ENCODE measurements at regions not wholly inside any gene's neighbourhood (a gene's known extent, or its start where the extent isn't known, plus 50 kb on each side); places are given as distances from the start of the nearest gene placed in this dataset.
A peak's percentile ranks its signal among the peaks of the same experiment; 100 is the strongest.
"Not testable (repeated sequence)": the region's sequence is repeated elsewhere in the genome, so short reads cannot be mapped to it uniquely, and the experiment has no call there.

GRCh38 chr11:69205743-69206612, 50.2 kb downstream of the SMIM38 start:
- H3K4me2 ChIP-seq = peak overlapping the region in 8 of 11 experiments; percentile 15 to 55 (median 40); a peak in 10 of 22 replicates
- H3K27ac ChIP-seq = peak overlapping the region in 3 of 11 experiments; percentile 26 to 39 (median 36); a peak in 3 of 22 replicates
- peaks cover 8 to 24% (median 18%) of the 10 kb centered on the region in 10 experiments; a peak in 19 of 20 replicates for H3K4me1 ChIP-seq
- H3K27me3 ChIP-seq = no peaks in the 10 kb centered on the region
- TF ChIP-seq Cebpa-rat (IDR thresholded peaks at IDR 0.05) = no peak
- no peak overlapping the region for H3K9ac ChIP-seq
- H3K36me3 ChIP-seq = no peaks in the 10 kb centered on the region
- H3K9me3 ChIP-seq (replicated peaks in 1 of 11) = peaks cover 0 to 17% (median 11%) of the 10 kb centered on the region in 11 experiments; a peak in 14 of 22 replicates
- 0 out of 22 replicates have a peak, but pooled peaks cover 0 to 3% (median 0%) of the 10 kb centered on the region in 11 experiments for H4K20me1 ChIP-seq
- no peak overlapping the region for H3K4me3 ChIP-seq

- not testable (repeated sequence) for H3K9ac ChIP-seq, H3K27ac ChIP-seq, H3K4me3 ChIP-seq, H4K20me1 ChIP-seq, H3K4me2 ChIP-seq, H3K36me3 ChIP-seq, H3K27me3 ChIP-seq
- Histone ChIP-seq H3K9me3 (replicated peaks in 1 of 11) (peaks cover 0 to 17% (median 11%) of the 10 kb centered on the region in 11 experiments; a peak in 14 of 22 replicates), H3K4me1 (peaks cover 8 to 24% (median 18%) of the 10 kb centered on the region in 10 experiments; a peak in 19 of 20 replicates)
Measured at GRCh38 chr11:69206613-69206965, 50.9 kb downstream of the SMIM38 start.

- no peak for TF ChIP-seq Cebpa-rat (IDR thresholded peaks at IDR 0.05)
- Histone ChIP-seq H3K4me2 (no peak overlapping the region), H3K4me1 (peaks cover 8 to 24% (median 18%) of the 10 kb centered on the region in 10 experiments; a peak in 19 of 20 replicates), H3K9ac (no peak overlapping the region), H4K20me1 (0 out of 22 replicates have a peak, but pooled peaks cover 0 to 3% (median 0%) of the 10 kb centered on the region in 11 experiments), H3K27me3 (0 out of 22 replicates have a peak, but pooled peaks cover 0 to 3% (median 0%) of the 10 kb centered on the region in 11 experiments), H3K4me3 (no peak overlapping the region), H3K27ac (no peak overlapping the region), H3K36me3 (no peaks in the 10 kb centered on the region), H3K9me3 (replicated peaks in 1 of 11) (peaks cover 0 to 17% (median 11%) of the 10 kb centered on the region in 11 experiments; a peak in 14 of 22 replicates)
Measured at GRCh38 chr11:69207165-69207889, 51.6 kb downstream of the SMIM38 start.

GRCh38 chr11:69208190-69209037, 52.7 kb downstream of the SMIM38 start:
- 0 out of 22 replicates have a peak, but pooled peaks cover 0 to 3% (median 0%) of the 10 kb centered on the region in 11 experiments for H4K20me1 ChIP-seq
- no peaks in the 10 kb centered on the region for H3K36me3 ChIP-seq
- H3K27ac ChIP-seq = no peak overlapping the region
- H3K4me1 ChIP-seq = peaks cover 8 to 27% (median 18%) of the 10 kb centered on the region in 10 experiments; a peak in 19 of 20 replicates
- peaks cover 0 to 17% (median 11%) of the 10 kb centered on the region in 11 experiments; a peak in 14 of 22 replicates for H3K9me3 ChIP-seq (replicated peaks in 1 of 11)
- H3K9ac ChIP-seq = no peak overlapping the region
- H3K4me3 ChIP-seq = no peak overlapping the region
- H3K27me3 ChIP-seq = 0 out of 22 replicates have a peak, but pooled peaks cover 0 to 3% (median 0%) of the 10 kb centered on the region in 11 experiments
- TF ChIP-seq Cebpa-rat (IDR thresholded peaks at IDR 0.05) = no peak
- no peak overlapping the region for H3K4me2 ChIP-seq

- no peak for TF ChIP-seq Cebpa-rat (IDR thresholded peaks at IDR 0.05)
- H3K36me3 ChIP-seq = no peaks in the 10 kb centered on the region
- H3K9ac ChIP-seq = no peak overlapping the region
- peaks cover 0 to 17% (median 11%) of the 10 kb centered on the region in 11 experiments; a peak in 14 of 22 replicates for H3K9me3 ChIP-seq (replicated peaks in 1 of 11)
- 0 out of 22 replicates have a peak, but pooled peaks cover 0 to 3% (median 0%) of the 10 kb centered on the region in 11 experiments for H3K27me3 ChIP-seq
- H3K4me3 ChIP-seq = no peak overlapping the region
- H3K4me1 ChIP-seq = peaks cover 8 to 30% (median 18%) of the 10 kb centered on the region in 10 experiments; a peak in 19 of 20 replicates
- no peak overlapping the region for H3K4me2 ChIP-seq
- H4K20me1 ChIP-seq = 0 out of 22 replicates have a peak, but pooled peaks cover 0 to 3% (median 0%) of the 10 kb centered on the region in 11 experiments
- H3K27ac ChIP-seq = no peak overlapping the region
Measured at GRCh38 chr11:69209038-69209350, 53.3 kb downstream of the SMIM38 start.

GRCh38 chr11:69209421-69210309, 53.9 kb downstream of the SMIM38 start:
- Histone ChIP-seq H3K4me3 (no peak overlapping the region), H3K9ac (no peak overlapping the region), H3K27me3 (0 out of 22 replicates have a peak, but pooled peaks cover 0 to 3% (median 0%) of the 10 kb centered on the region in 11 experiments), H3K36me3 (no peaks in the 10 kb centered on the region), H4K20me1 (0 out of 22 replicates have a peak, but pooled peaks cover 0 to 3% (median 0%) of the 10 kb centered on the region in 11 experiments), H3K9me3 (replicated peaks in 1 of 11) (peaks cover 0 to 17% (median 11%) of the 10 kb centered on the region in 11 experiments; a peak in 14 of 22 replicates), H3K4me2 (peak overlapping the region in 4 of 11 experiments; percentile 26 to 62 (median 46); a peak in 7 of 22 replicates), H3K27ac (no peak overlapping the region), H3K4me1 (peaks cover 8 to 30% (median 18%) of the 10 kb centered on the region in 10 experiments; a peak in 19 of 20 replicates)
- no peak for TF ChIP-seq Cebpa-rat (IDR thresholded peaks at IDR 0.05)

- no peak overlapping the region for H3K9ac ChIP-seq
- peak overlapping the region in 4 of 11 experiments; percentile 26 to 62 (median 46); a peak in 7 of 22 replicates for H3K4me2 ChIP-seq
- H4K20me1 ChIP-seq = 0 out of 22 replicates have a peak, but pooled peaks cover 0 to 3% (median 0%) of the 10 kb centered on the region in 11 experiments
- H3K9me3 ChIP-seq (replicated peaks in 1 of 11) = peaks cover 0 to 17% (median 11%) of the 10 kb centered on the region in 11 experiments; a peak in 14 of 22 replicates
- H3K36me3 ChIP-seq = no peaks in the 10 kb centered on the region
- H3K4me1 ChIP-seq = peaks cover 8 to 23% (median 12%) of the 10 kb centered on the region in 10 experiments; a peak in 19 of 20 replicates
- 0 out of 22 replicates have a peak, but pooled peaks cover 0 to 3% (median 0%) of the 10 kb centered on the region in 11 experiments for H3K27me3 ChIP-seq
- TF ChIP-seq Cebpa-rat (IDR thresholded peaks at IDR 0.05) = no peak
- no peak overlapping the region for H3K4me3 ChIP-seq
- H3K27ac ChIP-seq = no peak overlapping the region
Measured at GRCh38 chr11:69210310-69211035, 54.7 kb downstream of the SMIM38 start.

Data from BLaER1 treated with 17β-estradiol and CSF1 and Interleukin-3, amounts not matched to agents 10 nM and 100 nM (cell line).